ENCODE measurements at regions not wholly inside any gene's neighbourhood (a gene's known extent, or its start where the extent isn't known, plus 50 kb on each side); places are given as distances from the start of the nearest gene placed in this dataset.

DNA sequence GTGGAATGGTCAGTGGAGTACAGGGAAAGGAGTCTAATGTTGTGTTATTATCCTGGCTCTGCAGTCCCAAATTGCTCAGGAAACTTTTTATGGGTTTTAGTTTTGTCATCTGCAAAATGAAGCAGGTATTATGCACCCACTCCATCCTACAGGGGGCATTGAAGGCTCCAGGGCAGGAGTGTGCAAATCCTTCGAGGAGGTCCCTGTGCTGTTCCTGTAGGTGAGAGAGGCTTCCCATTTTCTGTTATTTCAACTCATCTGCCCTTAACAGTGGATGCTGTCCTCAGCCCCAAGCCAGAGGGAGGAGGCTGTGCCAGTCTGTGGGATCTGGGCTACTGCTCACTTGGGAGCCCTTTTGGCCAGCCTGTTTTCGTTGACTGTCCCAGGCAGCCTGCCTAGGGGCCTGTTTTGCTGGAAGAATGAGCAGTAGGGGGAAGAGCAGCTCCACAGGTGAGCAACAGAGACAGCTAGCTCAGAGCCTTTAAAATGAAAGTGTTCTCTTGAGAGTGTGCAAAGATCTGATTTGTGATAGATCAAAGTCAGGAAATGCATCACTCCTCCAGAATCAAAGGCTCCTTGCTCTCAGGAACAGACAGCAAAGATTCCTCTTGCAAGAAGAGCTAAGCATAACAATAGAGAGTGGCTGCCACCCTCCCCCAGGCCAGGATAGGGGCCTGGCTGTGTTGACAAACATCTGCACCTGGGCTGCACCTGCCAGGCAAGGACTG, 317.6 kb upstream of the PROX1 start:
- TF ChIP-seq POLR2A (IDR thresholded peaks at IDR 0.05) (no peak), POLR2AphosphoS5 (IDR thresholded peaks at IDR 0.05) (no peak)
- TF ChIP-seq, protein P1, sequence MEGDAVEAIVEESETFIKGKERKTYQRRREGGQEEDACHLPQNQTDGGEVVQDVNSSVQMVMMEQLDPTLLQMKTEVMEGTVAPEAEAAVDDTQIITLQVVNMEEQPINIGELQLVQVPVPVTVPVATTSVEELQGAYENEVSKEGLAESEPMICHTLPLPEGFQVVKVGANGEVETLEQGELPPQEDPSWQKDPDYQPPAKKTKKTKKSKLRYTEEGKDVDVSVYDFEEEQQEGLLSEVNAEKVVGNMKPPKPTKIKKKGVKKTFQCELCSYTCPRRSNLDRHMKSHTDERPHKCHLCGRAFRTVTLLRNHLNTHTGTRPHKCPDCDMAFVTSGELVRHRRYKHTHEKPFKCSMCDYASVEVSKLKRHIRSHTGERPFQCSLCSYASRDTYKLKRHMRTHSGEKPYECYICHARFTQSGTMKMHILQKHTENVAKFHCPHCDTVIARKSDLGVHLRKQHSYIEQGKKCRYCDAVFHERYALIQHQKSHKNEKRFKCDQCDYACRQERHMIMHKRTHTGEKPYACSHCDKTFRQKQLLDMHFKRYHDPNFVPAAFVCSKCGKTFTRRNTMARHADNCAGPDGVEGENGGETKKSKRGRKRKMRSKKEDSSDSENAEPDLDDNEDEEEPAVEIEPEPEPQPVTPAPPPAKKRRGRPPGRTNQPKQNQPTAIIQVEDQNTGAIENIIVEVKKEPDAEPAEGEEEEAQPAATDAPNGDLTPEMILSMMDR (IDR thresholded peaks at IDR 0.05) = no peak
